HCT116 (cell line): ENCODE measurements at regions not wholly inside any gene's neighbourhood (a gene's known extent, or its start where the extent isn't known, plus 50 kb on each side); places are given as distances from the start of the nearest gene placed in this dataset.

Source experiments
- ATAC-seq: fragments of 200-7000 bp; cut with Tn5 transposase; 2 replicates; pipeline ENCODE4 v1.9.1; 2020; ENCODE audit warnings: mild to moderate bottlenecking, moderate library complexity
- BruUV-seq: library from RNA; stranded (reverse); fragments of 400-500 nt; replicated peaks from 2 replicates; lab custom pipeline; 2021; lab: Mats Ljungman, UMichigan
- CTCF ChIA-PET: fragments of 300-600 bp; sonication (Branson Sonifier 250); formaldehyde crosslinking; loops from one replicate; lab custom pipeline; 2021; ENCODE audit warnings: antibody characterized with exemption; lab: Charles Lee
- POLR2A ChIA-PET: fragments of 300-600, 350-600 bp; sonication (Branson Sonifier 250); formaldehyde crosslinking; loops from one replicate; lab custom pipeline; 2021; ENCODE audit warnings: antibody characterized with exemption; lab: Charles Lee
- RAD21 ChIA-PET, 2 experiments: fragments of 300-600 bp; sonication (Branson Sonifier 250); formaldehyde crosslinking; loops; one replicate each; lab custom pipeline; 2023; ENCODE audit warnings: low total read pairs in 2 of 2; ENCODE audit not compliant: uncharacterized antibody in 2 of 2, unreplicated experiment in 2 of 2, low non-redundant PET in 1 of 2; lab: Charles Lee
- DNase-seq: peaks from one replicate; pipeline ENCODE4 v3.0.0-alpha.2; 2010; ENCODE audit warnings: low read depth, low spot score
- H2AFZ ChIP-seq: fragments of 200-600 bp; shearing (Covaris generic), sonication (generic); 2 replicates; pipeline ENCODE4 v1.6.1; 2017; ENCODE audit warnings: low read depth, mixed run types, mixed read lengths, antibody characterized with exemption, low read length; ENCODE audit not compliant: poor library complexity, severe bottlenecking
- H3K27ac ChIP-seq: 2 replicates; pipeline ENCODE4 v1.5.1; 2012; ENCODE audit warnings: low read depth, low read length
- H3K27me3 ChIP-seq: fragments of 200-600 bp; sonication (generic); 2 replicates; pipeline ENCODE4 v1.6.1; 2016; ENCODE audit warnings: mixed run types, low read length, mixed read lengths; ENCODE audit not compliant: insufficient read depth
- H3K36me3 ChIP-seq, 2 experiments: fragments of 200-500 bp in 1 of 2; fragments of 200-600 bp in 1 of 2; sonication (Bioruptor generic) in 1 of 2; sonication (generic) in 1 of 2; 2 replicates each; pipeline versions ENCODE4 v1.5.1 to v1.6.1; 2014 to 2016; ENCODE audit warnings: low read length in 2 of 2, inconsistent platforms in 1 of 2, mixed read lengths in 1 of 2, mixed run types in 1 of 2; ENCODE audit not compliant: insufficient read depth in 2 of 2, control insufficient read depth in 1 of 2
- H3K4me1 ChIP-seq, 2 experiments: fragments of 200-600 bp in 1 of 2; sonication (generic) in 1 of 2; 2 replicates each; pipeline versions ENCODE4 v1.5.1 to v1.6.1; 2012 to 2017; ENCODE audit warnings: low read length in 2 of 2, inconsistent platforms in 1 of 2, mild to moderate bottlenecking in 1 of 2, mixed read lengths in 1 of 2, mixed run types in 1 of 2, moderate library complexity in 1 of 2; ENCODE audit not compliant: insufficient read depth in 2 of 2, control insufficient read depth in 1 of 2
- H3K4me2 ChIP-seq: fragments of 200-600 bp; sonication (generic); 2 replicates; pipeline ENCODE4 v1.6.1; 2017; ENCODE audit warnings: mixed run types, low read length, mixed read lengths
- H3K4me3 ChIP-seq, 2 experiments: fragments of 200-600 bp in 1 of 2; sonication (generic) in 1 of 2; replicated peaks in 1 of 2; 2 replicates each; pipeline ENCODE4 v1.5.1; 2011 to 2016; ENCODE audit warnings: low read length in 2 of 2, control low read depth in 1 of 2, low read depth in 1 of 2, mild to moderate bottlenecking in 1 of 2, mixed read lengths in 1 of 2, mixed run types in 1 of 2
- H3K79me2 ChIP-seq: fragments of 200-600 bp; sonication (generic); 2 replicates; pipeline ENCODE4 v1.6.1; 2017; ENCODE audit warnings: mild to moderate bottlenecking, mixed run types, low read length, moderate library complexity, mixed read lengths; ENCODE audit not compliant: insufficient read depth
- H3K9ac ChIP-seq: fragments of 200-600 bp; sonication (generic); 2 replicates; pipeline ENCODE4 v1.6.1; 2016; ENCODE audit warnings: low read length, mixed read lengths
- H3K9me2 ChIP-seq: fragments of 200-600 bp; sonication (generic), shearing (Covaris generic); 2 replicates; pipeline ENCODE4 v1.6.1; 2017; ENCODE audit warnings: mixed run types, mild to moderate bottlenecking, moderate library complexity; ENCODE audit not compliant: insufficient read depth
- H3K9me3 ChIP-seq, 2 experiments: fragments of 200-500 bp in 1 of 2; fragments of 200-600 bp in 1 of 2; sonication (Bioruptor generic) in 1 of 2; sonication (generic) in 1 of 2; 2 replicates each; pipeline ENCODE4 v1.6.1; 2014 to 2017; ENCODE audit warnings: low read length in 2 of 2, mixed read lengths in 2 of 2, inconsistent platforms in 1 of 2, low read depth in 1 of 2, mild to moderate bottlenecking in 1 of 2, mixed run types in 1 of 2, moderate library complexity in 1 of 2; ENCODE audit not compliant: control insufficient read depth in 1 of 2, insufficient read depth in 1 of 2
- H4K20me1 ChIP-seq: fragments of 200-600 bp; sonication (generic), shearing (Covaris generic); 2 replicates; pipeline ENCODE4 v1.6.1; 2017; ENCODE audit warnings: mixed run types, mild to moderate bottlenecking, moderate library complexity; ENCODE audit not compliant: insufficient read depth
- EGR1 ChIP-seq: IDR thresholded peaks from 2 replicates; pipeline ENCODE4 v1.6.1; 2012; ENCODE audit warnings: low read depth
- EZH2phosphoT487 ChIP-seq: fragments of 200-600 bp; IDR thresholded peaks from 2 replicates; pipeline ENCODE4 v1.6.1; 2018; ENCODE audit warnings: antibody characterized with exemption, borderline replicate concordance
- JUND ChIP-seq: IDR thresholded peaks from 2 replicates; pipeline ENCODE4 v1.6.1; 2012
- POLR2A ChIP-seq: IDR thresholded peaks from 2 replicates; pipeline ENCODE4 v1.7.0; 2011; ENCODE audit warnings: borderline replicate concordance; ENCODE audit not compliant: insufficient read depth, insufficient read length; ENCODE audit errors: extremely low read depth
- POLR2AphosphoS5 ChIP-seq: IDR thresholded peaks from 2 replicates; pipeline ENCODE4 v1.6.1; 2011; ENCODE audit warnings: mild to moderate bottlenecking, low read depth, low read length, moderate library complexity
- RAD21 ChIP-seq: IDR thresholded peaks from 2 replicates; pipeline ENCODE4 v1.6.1; 2012; ENCODE audit warnings: low read depth, mild to moderate bottlenecking
- SIN3A ChIP-seq: IDR thresholded peaks from 2 replicates; pipeline ENCODE4 v1.6.1; 2012; ENCODE audit warnings: low read depth
- SP1 ChIP-seq: IDR thresholded peaks from 2 replicates; pipeline ENCODE4 v1.6.1; 2012; ENCODE audit warnings: low read depth
- YY1 ChIP-seq: IDR thresholded peaks from 2 replicates; pipeline ENCODE4 v1.6.1; 2011; ENCODE audit warnings: low read length, low read depth, moderate library complexity, mild to moderate bottlenecking; ENCODE audit not compliant: insufficient replicate concordance; ENCODE audit errors: extremely low read depth
- ZFX ChIP-seq: fragments of 450-650 bp; IDR thresholded peaks from 2 replicates; pipeline ENCODE4 v1.6.1; 2017
- intact Hi-C: fragments of 100-400 bp; cut with micrococcal nuclease; formaldehyde crosslinking; loops from 2 replicates; pipeline ENCODE4 v1.10.0; 2022
- TF ChIP-seq, protein P1 (sequence below): IDR thresholded peaks from 2 replicates; pipeline ENCODE4 v1.6.1; 2012
- TF ChIP-seq, protein P2 (sequence below): IDR thresholded peaks from 2 replicates; pipeline ENCODE4 v1.6.1; 2012
- TF ChIP-seq, protein P3 (sequence below): IDR thresholded peaks from 2 replicates; pipeline ENCODE4 v1.6.1; 2012; ENCODE audit warnings: low read depth

DNA sequence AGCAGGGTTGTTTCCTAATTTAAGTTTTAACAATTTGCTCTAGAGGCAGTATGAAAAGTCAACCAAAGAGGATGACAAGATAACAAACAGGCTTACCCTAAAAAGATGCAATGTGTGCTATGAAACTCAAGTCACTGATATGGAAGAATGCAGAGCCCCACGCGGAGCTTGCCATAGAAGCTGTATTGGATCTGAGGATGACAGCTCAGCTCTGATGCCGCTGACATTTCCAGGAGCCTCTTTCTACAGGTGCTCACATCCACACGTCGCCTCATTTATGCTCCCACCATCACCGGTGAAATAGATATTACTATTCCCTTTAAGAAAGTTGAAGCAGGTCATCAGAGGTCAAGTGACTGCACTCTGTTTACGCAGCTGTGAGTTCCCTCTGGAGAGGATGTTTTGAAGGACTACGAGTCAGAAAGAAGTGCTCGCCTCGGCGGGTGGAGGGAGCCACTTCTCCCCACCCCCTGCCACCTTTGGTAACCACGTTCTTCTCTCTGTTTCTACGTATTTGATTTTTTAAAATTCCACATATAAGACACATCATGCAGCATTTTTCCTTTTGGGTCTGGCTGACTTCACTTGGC is 275.4 kb downstream of the GLRX3 start:
- RAD21 ChIA-PET, result no interaction called here

More for the DNA sequence above, 275.4 kb downstream of the GLRX3 start:
- no peaks in the 10 kb centered on the region for H3K79me2 ChIP-seq
- DNase-seq (no peak), ATAC-seq (no peak)
- H3K4me1 ChIP-seq, result no peaks in the 10 kb centered on the region
- no peak overlapping the region for H3K9ac ChIP-seq
- ChIA-PET POLR2A (no interaction called here), CTCF (no interaction called here)
- TF ChIP-seq JUND (no peak), SIN3A (no peak), POLR2A (no peak), POLR2AphosphoS5 (no peak), YY1 (no peak), EGR1 (no peak), ZFX (no peak), SP1 (no peak), RAD21 (no peak), EZH2phosphoT487 (no peak)
- TF ChIP-seq, protein P1, sequence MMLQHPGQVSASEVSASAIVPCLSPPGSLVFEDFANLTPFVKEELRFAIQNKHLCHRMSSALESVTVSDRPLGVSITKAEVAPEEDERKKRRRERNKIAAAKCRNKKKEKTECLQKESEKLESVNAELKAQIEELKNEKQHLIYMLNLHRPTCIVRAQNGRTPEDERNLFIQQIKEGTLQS, result no peak
- TF ChIP-seq, protein P2, sequence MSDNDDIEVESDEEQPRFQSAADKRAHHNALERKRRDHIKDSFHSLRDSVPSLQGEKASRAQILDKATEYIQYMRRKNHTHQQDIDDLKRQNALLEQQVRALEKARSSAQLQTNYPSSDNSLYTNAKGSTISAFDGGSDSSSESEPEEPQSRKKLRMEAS, result no peak
- TF ChIP-seq, protein P3, sequence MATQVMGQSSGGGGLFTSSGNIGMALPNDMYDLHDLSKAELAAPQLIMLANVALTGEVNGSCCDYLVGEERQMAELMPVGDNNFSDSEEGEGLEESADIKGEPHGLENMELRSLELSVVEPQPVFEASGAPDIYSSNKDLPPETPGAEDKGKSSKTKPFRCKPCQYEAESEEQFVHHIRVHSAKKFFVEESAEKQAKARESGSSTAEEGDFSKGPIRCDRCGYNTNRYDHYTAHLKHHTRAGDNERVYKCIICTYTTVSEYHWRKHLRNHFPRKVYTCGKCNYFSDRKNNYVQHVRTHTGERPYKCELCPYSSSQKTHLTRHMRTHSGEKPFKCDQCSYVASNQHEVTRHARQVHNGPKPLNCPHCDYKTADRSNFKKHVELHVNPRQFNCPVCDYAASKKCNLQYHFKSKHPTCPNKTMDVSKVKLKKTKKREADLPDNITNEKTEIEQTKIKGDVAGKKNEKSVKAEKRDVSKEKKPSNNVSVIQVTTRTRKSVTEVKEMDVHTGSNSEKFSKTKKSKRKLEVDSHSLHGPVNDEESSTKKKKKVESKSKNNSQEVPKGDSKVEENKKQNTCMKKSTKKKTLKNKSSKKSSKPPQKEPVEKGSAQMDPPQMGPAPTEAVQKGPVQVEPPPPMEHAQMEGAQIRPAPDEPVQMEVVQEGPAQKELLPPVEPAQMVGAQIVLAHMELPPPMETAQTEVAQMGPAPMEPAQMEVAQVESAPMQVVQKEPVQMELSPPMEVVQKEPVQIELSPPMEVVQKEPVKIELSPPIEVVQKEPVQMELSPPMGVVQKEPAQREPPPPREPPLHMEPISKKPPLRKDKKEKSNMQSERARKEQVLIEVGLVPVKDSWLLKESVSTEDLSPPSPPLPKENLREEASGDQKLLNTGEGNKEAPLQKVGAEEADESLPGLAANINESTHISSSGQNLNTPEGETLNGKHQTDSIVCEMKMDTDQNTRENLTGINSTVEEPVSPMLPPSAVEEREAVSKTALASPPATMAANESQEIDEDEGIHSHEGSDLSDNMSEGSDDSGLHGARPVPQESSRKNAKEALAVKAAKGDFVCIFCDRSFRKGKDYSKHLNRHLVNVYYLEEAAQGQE, result no peak
- H3K36me3 ChIP-seq, result no peaks in the 10 kb centered on the region
- intact Hi-C loops, result no loop called here
- H4K20me1 ChIP-seq, result no peaks in the 10 kb centered on the region
- H3K9me3 ChIP-seq, result no peaks in the 10 kb centered on the region
- no peaks in the 10 kb centered on the region for H3K9me2 ChIP-seq
- H3K27me3 ChIP-seq, result no peaks in the 10 kb centered on the region
- no TSS peak for BruUV-seq
- no peak overlapping the region for H3K4me3 ChIP-seq
- no peak overlapping the region for H2AFZ ChIP-seq
- no peak overlapping the region for H3K27ac ChIP-seq
- H3K4me2 ChIP-seq, result no peak overlapping the region
